Dendritic cell treated with granulocyte-macrophage colony-stimulating factor and Interleukin-4, amounts not matched to agents 40 ng/mL and 50 ng/mL, for 4 days (primary cell): ENCODE measurements at regions not wholly inside any gene's neighbourhood (a gene's known extent, or its start where the extent isn't known, plus 50 kb on each side); places are given as distances from the start of the nearest gene placed in this dataset.
A peak's percentile ranks its signal among the peaks of the same experiment; 100 is the strongest.

Source experiments
- H3K27ac Mint-ChIP-seq: one replicate; pipeline ENCODE4 v1.8.0; 2022; ENCODE audit warnings: mild to moderate bottlenecking, mixed read lengths
- H3K27me3 Mint-ChIP-seq: one replicate; pipeline ENCODE4 v1.8.0; 2022; ENCODE audit warnings: mild to moderate bottlenecking, mixed read lengths
- H3K36me3 Mint-ChIP-seq: one replicate; pipeline ENCODE4 v1.8.0; 2022; ENCODE audit warnings: low read depth, mixed read lengths
- H3K4me1 Mint-ChIP-seq: one replicate; pipeline ENCODE4 v1.8.0; 2022; ENCODE audit warnings: low read depth, mixed read lengths
- H3K4me3 Mint-ChIP-seq: one replicate; pipeline ENCODE4 v1.8.0; 2022; ENCODE audit warnings: mild to moderate bottlenecking, moderate library complexity, mixed read lengths
- H3K9me3 Mint-ChIP-seq: one replicate; pipeline ENCODE4 v1.8.0; 2022; ENCODE audit warnings: mixed read lengths
- intact Hi-C: fragments of 100-400 bp; cut with micrococcal nuclease; formaldehyde crosslinking; loops from one replicate; pipeline ENCODE4 v1.15.0; 2022

GRCh38 chr7:106957766-106958165 is 86.7 kb upstream of the PRKAR2B start:
- intact Hi-C loops = loop anchor here (5.0 kb wide), 1 partner anchor 70 kb away; no protein-coding TSS in a partner anchor
- Mint-ChIP-seq H3K4me1 (peaks cover 37% of the 10 kb centered on the region), H3K36me3 (no peaks in the 10 kb centered on the region), H3K27me3 (no peaks in the 10 kb centered on the region), H3K4me3 (no peak overlapping the region), H3K9me3 (peaks cover 8% of the 10 kb centered on the region), H3K27ac (peak overlapping the region; percentile 87)

- H3K4me3 Mint-ChIP-seq = no peak overlapping the region
- intact Hi-C loops = loop anchor here (5.0 kb wide), 1 partner anchor 68 kb away; no protein-coding TSS in a partner anchor
- H3K27me3 Mint-ChIP-seq = no peaks in the 10 kb centered on the region
- H3K9me3 Mint-ChIP-seq = peaks cover 8% of the 10 kb centered on the region
- peaks cover 24% of the 10 kb centered on the region for H3K4me1 Mint-ChIP-seq
- peak overlapping the region; percentile 23 for H3K27ac Mint-ChIP-seq
- no peaks in the 10 kb centered on the region for H3K36me3 Mint-ChIP-seq
These were observed 84.8 kb upstream of the PRKAR2B start for GRCh38 chr7:106959753-106960152.

- Mint-ChIP-seq H3K4me1 (peaks cover 6% of the 10 kb centered on the region), H3K4me3 (no peak overlapping the region), H3K27me3 (no peaks in the 10 kb centered on the region), H3K36me3 (no peaks in the 10 kb centered on the region), H3K9me3 (no peaks in the 10 kb centered on the region), H3K27ac (no peak overlapping the region)
- intact Hi-C loops = no loop called here
These were observed 81.8 kb upstream of the PRKAR2B start for GRCh38 chr7:106962751-106963150.

GRCh38 chr7:106964466-106964865 is 80.0 kb upstream of the PRKAR2B start:
- Mint-ChIP-seq H3K4me1 (no peaks in the 10 kb centered on the region), H3K36me3 (no peaks in the 10 kb centered on the region), H3K27ac (no peak overlapping the region), H3K9me3 (no peaks in the 10 kb centered on the region), H3K4me3 (no peak overlapping the region), H3K27me3 (no peaks in the 10 kb centered on the region)
- intact Hi-C loops = no loop called here

GRCh38 chr7:106965108-106965507 is 79.4 kb upstream of the PRKAR2B start:
- H3K4me3 Mint-ChIP-seq = no peak overlapping the region
- intact Hi-C loops = no loop called here
- H3K27me3 Mint-ChIP-seq = no peaks in the 10 kb centered on the region

GRCh38 chr7:106966121-106966520 is 78.4 kb upstream of the PRKAR2B start:
- Mint-ChIP-seq H3K27ac (no peak overlapping the region), H3K4me1 (no peaks in the 10 kb centered on the region), H3K4me3 (no peak overlapping the region), H3K9me3 (no peaks in the 10 kb centered on the region), H3K36me3 (no peaks in the 10 kb centered on the region), H3K27me3 (no peaks in the 10 kb centered on the region)
- intact Hi-C loops = no loop called here

More at GRCh38 chr7:106965108-106965507, 79.4 kb upstream of the PRKAR2B start:
- H3K4me1 Mint-ChIP-seq = no peaks in the 10 kb centered on the region
- no peaks in the 10 kb centered on the region for H3K9me3 Mint-ChIP-seq
- no peak overlapping the region for H3K27ac Mint-ChIP-seq
- no peaks in the 10 kb centered on the region for H3K36me3 Mint-ChIP-seq

GRCh38 chr7:106968160-106968559 is 76.3 kb upstream of the PRKAR2B start:
- Mint-ChIP-seq H3K9me3 (no peaks in the 10 kb centered on the region), H3K36me3 (no peaks in the 10 kb centered on the region), H3K4me1 (no peaks in the 10 kb centered on the region), H3K27ac (no peak overlapping the region), H3K27me3 (no peaks in the 10 kb centered on the region), H3K4me3 (no peak overlapping the region)
- intact Hi-C loops = no loop called here

GRCh38 chr7:106978425-106979420 is 65.8 kb upstream of the PRKAR2B start:
- H3K27me3 Mint-ChIP-seq = peaks cover under 1% of the 10 kb centered on the region

GRCh38 chr7:106979551-106980357 is 64.8 kb upstream of the PRKAR2B start:
- Mint-ChIP-seq H3K4me3 (no peak overlapping the region), H3K27ac (no peak overlapping the region), H3K27me3 (no peaks in the 10 kb centered on the region), H3K36me3 (no peaks in the 10 kb centered on the region), H3K4me1 (no peaks in the 10 kb centered on the region), H3K9me3 (no peaks in the 10 kb centered on the region)
- intact Hi-C loops = no loop called here

More at GRCh38 chr7:106978425-106979420, 65.8 kb upstream of the PRKAR2B start:
- Mint-ChIP-seq H3K4me1 (no peaks in the 10 kb centered on the region), H3K9me3 (no peaks in the 10 kb centered on the region), H3K4me3 (no peak overlapping the region), H3K36me3 (no peaks in the 10 kb centered on the region), H3K27ac (no peak overlapping the region)
- intact Hi-C loops = no loop called here

- Mint-ChIP-seq H3K27me3 (no peaks in the 10 kb centered on the region), H3K4me3 (no peak overlapping the region), H3K9me3 (no peaks in the 10 kb centered on the region), H3K27ac (no peak overlapping the region), H3K4me1 (no peaks in the 10 kb centered on the region), H3K36me3 (no peaks in the 10 kb centered on the region)
- intact Hi-C loops = no loop called here
These were observed 64.2 kb upstream of the PRKAR2B start for GRCh38 chr7:106980358-106980685.

- no peaks in the 10 kb centered on the region for H3K9me3 Mint-ChIP-seq
- no peaks in the 10 kb centered on the region for H3K27me3 Mint-ChIP-seq
- no peak overlapping the region for H3K4me3 Mint-ChIP-seq
- peaks cover 12% of the 10 kb centered on the region for H3K4me1 Mint-ChIP-seq
- intact Hi-C loops = no loop called here
- H3K27ac Mint-ChIP-seq = no peak overlapping the region
- no peaks in the 10 kb centered on the region for H3K36me3 Mint-ChIP-seq
These were observed 62.1 kb upstream of the PRKAR2B start for GRCh38 chr7:106982415-106982814.

GRCh38 chr7:106984034-106984433 is 60.5 kb upstream of the PRKAR2B start:
- H3K36me3 Mint-ChIP-seq = no peaks in the 10 kb centered on the region
- H3K4me3 Mint-ChIP-seq = no peak overlapping the region
- peaks cover 12% of the 10 kb centered on the region for H3K4me1 Mint-ChIP-seq
- H3K27me3 Mint-ChIP-seq = no peaks in the 10 kb centered on the region
- no peak overlapping the region for H3K27ac Mint-ChIP-seq
- intact Hi-C loops = no loop called here
- no peaks in the 10 kb centered on the region for H3K9me3 Mint-ChIP-seq

GRCh38 chr7:106986450-106986977 is 58.0 kb upstream of the PRKAR2B start:
- peaks cover 12% of the 10 kb centered on the region for H3K4me1 Mint-ChIP-seq
- no peaks in the 10 kb centered on the region for H3K9me3 Mint-ChIP-seq
- no peaks in the 10 kb centered on the region for H3K27me3 Mint-ChIP-seq
- no peak overlapping the region for H3K27ac Mint-ChIP-seq
- H3K36me3 Mint-ChIP-seq = no peaks in the 10 kb centered on the region
- intact Hi-C loops = no loop called here
- no peak overlapping the region for H3K4me3 Mint-ChIP-seq

- Mint-ChIP-seq H3K4me1 (peaks cover 18% of the 10 kb centered on the region), H3K36me3 (no peaks in the 10 kb centered on the region), H3K27me3 (no peaks in the 10 kb centered on the region), H3K4me3 (no peak overlapping the region), H3K9me3 (no peaks in the 10 kb centered on the region), H3K27ac (no peak overlapping the region)
- intact Hi-C loops = no loop called here
These were observed 56.7 kb upstream of the PRKAR2B start for GRCh38 chr7:106987777-106988176.
